ENCODE measurements at regions not wholly inside any gene's neighbourhood (a gene's known extent, or its start where the extent isn't known, plus 50 kb on each side); places are given as distances from the start of the nearest gene placed in this dataset.

DNA sequence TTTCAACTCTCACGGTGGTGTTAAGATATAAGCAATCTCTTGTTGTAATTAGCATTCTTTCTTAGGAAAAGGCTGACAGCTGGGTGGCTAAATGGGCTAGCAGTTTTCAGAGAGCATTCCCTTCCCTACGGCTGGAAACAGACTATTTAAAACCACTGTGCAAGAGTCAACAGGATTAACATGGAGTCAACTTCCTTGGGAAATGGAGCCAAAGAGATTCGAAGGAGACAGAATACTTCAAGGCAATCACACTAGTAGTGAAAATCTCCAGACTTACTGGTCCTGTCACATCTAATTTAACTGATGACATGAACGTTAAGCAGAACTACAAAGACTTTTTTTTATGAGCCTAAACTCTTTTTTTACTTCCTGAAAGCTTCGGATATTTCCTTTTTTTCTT is 453.3 kb upstream of the ITGA1 start:
- no peaks in the 10 kb centered on the region for H3K36me3 Mint-ChIP-seq (ENCODE audit: low read depth)
- no peaks in the 10 kb centered on the region for H3K4me1 Mint-ChIP-seq (ENCODE audit: low read depth)
- no peaks in the 10 kb centered on the region; the same call in 1 of the 2 replicates for H3K27me3 Mint-ChIP-seq (ENCODE audit: insufficient read depth)
- H3K27ac Mint-ChIP-seq = no peak overlapping the region
- peaks cover 33% of the 10 kb centered on the region for H3K9me3 Mint-ChIP-seq
- no peak overlapping the region for H3K4me3 Mint-ChIP-seq
- no peak for TF ChIP-seq CTCF (IDR thresholded peaks at IDR 0.05)
- DNase-seq = no peak

GRCh38 chr5:52339285-52339684 is 448.4 kb upstream of the ITGA1 start:
- Mint-ChIP-seq H3K36me3 (ENCODE audit: low read depth) (no peaks in the 10 kb centered on the region), H3K4me3 (no peak overlapping the region), H3K27me3 (ENCODE audit: insufficient read depth) (no peaks in the 10 kb centered on the region), H3K4me1 (ENCODE audit: low read depth) (no peaks in the 10 kb centered on the region), H3K27ac (no peak overlapping the region), H3K9me3 (peaks cover 21% of the 10 kb centered on the region)
- DNase-seq = no peak
- no peak for TF ChIP-seq CTCF (IDR thresholded peaks at IDR 0.05)

DNA sequence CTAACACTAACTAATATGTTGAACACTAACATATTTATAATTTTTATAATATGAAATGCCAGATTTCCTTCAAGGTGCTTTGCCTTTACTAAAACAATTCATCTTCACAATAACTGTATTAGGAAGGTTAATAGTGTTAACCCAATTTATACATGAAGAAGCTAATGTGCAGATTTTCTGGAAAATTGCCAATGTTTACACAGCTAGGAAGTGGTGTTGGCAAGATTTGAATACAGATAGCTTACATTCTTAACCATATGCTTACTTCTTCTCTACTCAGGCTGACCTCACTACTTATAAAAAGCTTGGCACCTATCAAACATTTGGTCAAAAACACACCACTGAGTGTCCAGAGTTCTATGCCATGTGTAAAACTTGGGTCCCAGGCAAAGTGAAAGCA is 445.4 kb upstream of the ITGA1 start:
- H3K36me3 Mint-ChIP-seq (ENCODE audit: low read depth) = no peaks in the 10 kb centered on the region
- no peak for TF ChIP-seq CTCF (IDR thresholded peaks at IDR 0.05)
- no peaks in the 10 kb centered on the region for H3K4me1 Mint-ChIP-seq (ENCODE audit: low read depth)
- H3K4me3 Mint-ChIP-seq = no peak overlapping the region
- no peak overlapping the region for H3K27ac Mint-ChIP-seq
- no peaks in the 10 kb centered on the region for H3K27me3 Mint-ChIP-seq (ENCODE audit: insufficient read depth)
- DNase-seq = no peak
- H3K9me3 Mint-ChIP-seq = peaks cover 3% of the 10 kb centered on the region

DNA sequence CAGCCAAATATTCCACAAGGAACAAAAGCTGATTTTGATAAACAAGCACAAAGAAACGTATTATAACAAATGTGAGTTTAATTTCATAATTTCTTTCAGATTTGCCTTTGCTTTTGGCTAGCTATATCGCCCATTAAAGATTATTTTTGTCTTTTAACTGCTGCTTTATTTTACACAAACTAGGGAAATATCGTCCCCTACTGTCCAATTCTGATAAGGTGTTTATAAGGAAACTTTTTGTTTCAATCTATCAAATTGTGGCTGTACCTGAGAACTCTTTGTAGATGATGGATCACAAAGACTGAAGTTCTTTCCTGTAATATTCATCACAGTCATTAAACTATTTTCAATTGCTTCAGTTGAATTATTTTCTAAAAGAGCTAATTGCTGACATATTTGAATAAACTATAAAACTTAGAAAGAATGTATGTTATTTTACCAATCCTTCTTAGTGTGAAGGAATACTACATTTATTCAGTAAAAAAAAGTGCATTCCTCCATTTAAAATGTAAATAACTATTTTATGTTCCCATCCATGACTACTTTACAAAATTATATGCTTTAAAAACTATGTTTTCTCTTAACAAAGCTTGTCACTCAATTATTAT is 431.3 kb upstream of the ITGA1 start:
- no peaks in the 10 kb centered on the region; the same call in 1 of the 2 replicates for H3K27me3 Mint-ChIP-seq (ENCODE audit: insufficient read depth)
- H3K4me3 Mint-ChIP-seq = no peak overlapping the region
- no peaks in the 10 kb centered on the region for H3K9me3 Mint-ChIP-seq
- no peak overlapping the region for H3K27ac Mint-ChIP-seq
- peak; percentile 81 for TF ChIP-seq CTCF (IDR thresholded peaks at IDR 0.05)
- no peaks in the 10 kb centered on the region for H3K36me3 Mint-ChIP-seq (ENCODE audit: low read depth)
- no peaks in the 10 kb centered on the region for H3K4me1 Mint-ChIP-seq (ENCODE audit: low read depth)
- DNase-seq = no peak

- H3K9me3 Mint-ChIP-seq = no peaks in the 10 kb centered on the region
- H3K27me3 Mint-ChIP-seq (ENCODE audit: insufficient read depth) = no peaks in the 10 kb centered on the region; the same call in 1 of the 2 replicates
- TF ChIP-seq CTCF (IDR thresholded peaks at IDR 0.05) = no peak
- H3K4me1 Mint-ChIP-seq (ENCODE audit: low read depth) = no peaks in the 10 kb centered on the region
- H3K36me3 Mint-ChIP-seq (ENCODE audit: low read depth) = no peaks in the 10 kb centered on the region
- H3K4me3 Mint-ChIP-seq = no peak overlapping the region
- no peak for DNase-seq
- no peak overlapping the region for H3K27ac Mint-ChIP-seq
Observed at GRCh38 chr5:52359261-52359660, 428.5 kb upstream of the ITGA1 start.

- Mint-ChIP-seq H3K27ac (no peak overlapping the region), H3K9me3 (no peaks in the 10 kb centered on the region), H3K4me3 (no peak overlapping the region), H3K27me3 (ENCODE audit: insufficient read depth) (no peaks in the 10 kb centered on the region; the same call in 1 of the 2 replicates), H3K36me3 (ENCODE audit: low read depth) (no peaks in the 10 kb centered on the region), H3K4me1 (ENCODE audit: low read depth) (no peaks in the 10 kb centered on the region)
- no peak for TF ChIP-seq CTCF (IDR thresholded peaks at IDR 0.05)
- no peak for DNase-seq
Observed at GRCh38 chr5:52360985-52361384, 426.7 kb upstream of the ITGA1 start.
